ENCODE measurements at regions not wholly inside any gene's neighbourhood (a gene's known extent, or its start where the extent isn't known, plus 50 kb on each side); places are given as distances from the start of the nearest gene placed in this dataset.

- DNase-seq (ENCODE audit: low spot score) = no peak
- Histone ChIP-seq H2AFZ (ENCODE audit: low read length) (no peak overlapping the region), H4K20me1 (ENCODE audit: insufficient read depth, low read length) (no peaks in the 10 kb centered on the region), H3K4me3 (ENCODE audit: low read depth, low read length, poor library complexity, severe bottlenecking) (no peak overlapping the region), H3K4me1 (ENCODE audit: insufficient read depth, low read length, poor library complexity, severe bottlenecking) (no peaks in the 10 kb centered on the region), H3K36me3 (ENCODE audit: insufficient read depth, low read length) (no peaks in the 10 kb centered on the region), H3K27ac (ENCODE audit: low read depth, low read length, poor library complexity, severe bottlenecking) (no peak overlapping the region), H3K9me2 (ENCODE audit: insufficient read depth, low read length) (no peaks in the 10 kb centered on the region), H3K4me2 (ENCODE audit: low read length) (no peak overlapping the region), H3K79me2 (ENCODE audit: insufficient read depth, low read depth, low read length) (no peaks in the 10 kb centered on the region), H3K9me3 (ENCODE audit: low read length) (no peaks in the 10 kb centered on the region)
- TF ChIP-seq CTCF (conservative IDR thresholded peaks at IDR 0.05; ENCODE audit: low read length) (no peak), EZH2phosphoT487 (IDR thresholded peaks at IDR 0.05; ENCODE audit: borderline replicate concordance, low read depth, low read length) (no peak)
- POLR2A ChIA-PET = no interaction called here
- intact Hi-C loops (cut with micrococcal nuclease; ENCODE audit: unreplicated experiment) = no loop called here
- BruUV-seq (replicated peaks) = no TSS peak
- CTCF ChIA-PET (ENCODE audit: unreplicated experiment) = no interaction called here
These were observed 326.9 kb downstream of the TENT4A start for GRCh38 chr5:7040111-7040510.

GRCh38 chr5:7043797-7044196 is 330.6 kb downstream of the TENT4A start:
- TF ChIP-seq CTCF (conservative IDR thresholded peaks at IDR 0.05; ENCODE audit: low read length) (no peak), EZH2phosphoT487 (IDR thresholded peaks at IDR 0.05; ENCODE audit: borderline replicate concordance, low read depth, low read length) (no peak)
- intact Hi-C loops (cut with micrococcal nuclease; ENCODE audit: unreplicated experiment) = no loop called here
- no TSS peak for BruUV-seq (replicated peaks)

GRCh38 chr5:7047511-7048261 is 334.5 kb downstream of the TENT4A start:
- H3K4me1 ChIP-seq (ENCODE audit: insufficient read depth, low read length, poor library complexity, severe bottlenecking) = no peaks in the 10 kb centered on the region
- no peaks in the 10 kb centered on the region for H3K9me2 ChIP-seq (ENCODE audit: insufficient read depth, low read length)
- intact Hi-C loops (cut with micrococcal nuclease; ENCODE audit: unreplicated experiment) = no loop called here
- no TSS peak for BruUV-seq (replicated peaks)
- no peak overlapping the region for H2AFZ ChIP-seq (ENCODE audit: low read length)
- H3K9me3 ChIP-seq (ENCODE audit: low read length) = no peaks in the 10 kb centered on the region
- H3K36me3 ChIP-seq (ENCODE audit: insufficient read depth, low read length) = no peaks in the 10 kb centered on the region
- H4K20me1 ChIP-seq (ENCODE audit: insufficient read depth, low read length) = no peaks in the 10 kb centered on the region
- H3K4me3 ChIP-seq (ENCODE audit: low read depth, low read length, poor library complexity, severe bottlenecking) = no peak overlapping the region
- no peak overlapping the region for H3K27ac ChIP-seq (ENCODE audit: low read depth, low read length, poor library complexity, severe bottlenecking)
- POLR2A ChIA-PET = no interaction called here
- TF ChIP-seq CTCF (conservative IDR thresholded peaks at IDR 0.05; ENCODE audit: low read length) = no peak
- no peak for TF ChIP-seq EZH2phosphoT487 (IDR thresholded peaks at IDR 0.05; ENCODE audit: borderline replicate concordance, low read depth, low read length)
- CTCF ChIA-PET (ENCODE audit: unreplicated experiment) = no interaction called here
- no peaks in the 10 kb centered on the region for H3K79me2 ChIP-seq (ENCODE audit: insufficient read depth, low read depth, low read length)
- H3K4me2 ChIP-seq (ENCODE audit: low read length) = no peak overlapping the region
- no peak for DNase-seq (ENCODE audit: low spot score)

More at GRCh38 chr5:7043797-7044196, 330.6 kb downstream of the TENT4A start:
- Histone ChIP-seq H3K4me3 (ENCODE audit: low read depth, low read length, poor library complexity, severe bottlenecking) (no peak overlapping the region), H2AFZ (ENCODE audit: low read length) (no peak overlapping the region), H3K9me3 (ENCODE audit: low read length) (no peaks in the 10 kb centered on the region), H3K4me1 (ENCODE audit: insufficient read depth, low read length, poor library complexity, severe bottlenecking) (no peaks in the 10 kb centered on the region), H3K9me2 (ENCODE audit: insufficient read depth, low read length) (no peaks in the 10 kb centered on the region), H3K79me2 (ENCODE audit: insufficient read depth, low read depth, low read length) (no peaks in the 10 kb centered on the region), H3K27ac (ENCODE audit: low read depth, low read length, poor library complexity, severe bottlenecking) (no peak overlapping the region), H4K20me1 (ENCODE audit: insufficient read depth, low read length) (no peaks in the 10 kb centered on the region), H3K36me3 (ENCODE audit: insufficient read depth, low read length) (no peaks in the 10 kb centered on the region), H3K4me2 (ENCODE audit: low read length) (no peak overlapping the region)
- DNase-seq (ENCODE audit: low spot score) = no peak
- CTCF ChIA-PET (ENCODE audit: unreplicated experiment) = no interaction called here
- POLR2A ChIA-PET = no interaction called here
